KG1 (cell line): ENCODE measurements at regions not wholly inside any gene's neighbourhood (a gene's known extent, or its start where the extent isn't known, plus 50 kb on each side); places are given as distances from the start of the nearest gene placed in this dataset.

Source experiments
- DNase-seq: peaks from one replicate; lab custom pipeline; 2025; lab: John Stamatoyannopoulos, UW

- no peak for DNase-seq
Measured at GRCh38 chr17:31715446-31715845, 143.6 kb downstream of the COPRS start.

DNA sequence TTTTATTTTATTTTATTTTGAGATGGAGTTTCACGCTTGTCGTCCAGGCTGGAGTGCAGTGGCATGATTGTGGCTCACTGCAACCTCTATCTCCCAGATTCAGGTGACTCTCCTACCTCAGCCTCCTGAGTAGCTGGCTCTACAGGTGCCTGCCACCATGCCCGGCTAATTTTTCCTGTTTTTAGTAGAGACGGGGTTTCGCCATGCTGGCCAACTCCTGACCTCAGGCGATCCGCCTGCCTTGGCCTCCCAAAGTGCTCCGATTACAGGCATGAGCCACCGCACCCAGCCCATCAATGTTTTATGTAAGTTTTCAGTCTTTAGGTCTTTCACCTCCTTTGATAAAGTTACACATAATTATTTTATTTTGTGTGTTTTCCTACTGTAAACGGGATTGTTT, 154.6 kb downstream of the COPRS start:
- no peak for DNase-seq

DNA sequence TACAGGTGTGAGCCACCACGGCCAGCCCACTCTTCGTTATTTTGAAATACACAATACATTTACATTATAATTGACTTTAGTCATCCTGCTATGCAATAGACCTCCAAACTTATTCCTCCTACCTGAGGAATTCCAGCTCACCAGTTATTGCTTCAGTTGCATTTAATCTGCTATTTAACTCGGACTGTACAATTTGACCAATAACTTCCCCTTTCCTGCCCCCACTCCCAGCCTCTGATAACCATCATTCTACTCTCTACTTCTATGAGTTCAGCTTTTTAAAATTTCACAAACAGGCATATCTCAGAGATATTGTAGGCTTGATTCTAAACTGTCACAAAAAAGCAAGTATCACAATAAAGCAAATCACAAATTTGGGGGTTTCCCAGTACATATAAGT, 157.0 kb downstream of the COPRS start:
- no peak for DNase-seq

DNA sequence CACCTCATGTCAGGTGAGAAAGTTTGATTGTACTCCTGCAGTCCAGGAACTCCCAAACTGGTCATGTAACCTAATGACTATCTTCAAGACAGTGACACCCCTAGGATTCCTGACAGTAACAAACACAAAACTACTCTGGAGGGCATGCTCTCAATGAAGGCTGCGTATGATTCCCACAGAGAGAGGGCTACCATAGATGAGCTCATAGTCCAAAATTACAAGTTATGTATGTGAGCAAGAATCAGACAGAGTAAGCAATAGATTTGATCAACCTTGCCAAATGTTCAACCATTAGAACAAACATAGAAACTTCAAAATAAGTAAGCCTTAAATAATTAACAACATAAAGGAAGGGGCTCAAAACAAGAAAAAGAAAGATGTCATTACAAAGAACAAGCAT, 158.1 kb downstream of the COPRS start:
- DNase-seq, result no peak

DNA sequence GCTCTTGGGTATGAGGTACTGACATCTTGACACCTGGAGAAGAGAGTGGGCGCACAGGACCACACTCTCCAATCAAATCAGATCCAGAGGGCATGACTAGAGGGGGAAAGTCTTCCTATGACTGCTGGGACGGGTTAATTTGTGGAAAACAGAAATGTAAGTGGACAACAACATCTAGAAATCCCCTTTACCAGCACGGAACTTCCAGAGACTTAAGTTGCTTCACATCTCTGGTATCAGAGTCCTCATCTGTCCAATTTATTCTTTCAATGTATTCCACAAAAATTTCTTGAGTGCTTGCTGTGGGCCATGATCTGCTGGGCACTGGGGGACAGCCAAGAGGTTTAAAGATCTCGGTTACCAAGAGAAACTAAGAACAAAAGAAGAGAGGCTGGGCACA, 159.2 kb downstream of the COPRS start:
- DNase-seq, result no peak

- no peak for DNase-seq
Measured at GRCh38 chr17:31699281-31699680, 159.8 kb downstream of the COPRS start.

- DNase-seq, result no peak
Measured at GRCh38 chr17:31698751-31699150, 160.3 kb downstream of the COPRS start.

- no peak for DNase-seq
Measured at GRCh38 chr17:31697838-31698237, 161.2 kb downstream of the COPRS start.

DNA sequence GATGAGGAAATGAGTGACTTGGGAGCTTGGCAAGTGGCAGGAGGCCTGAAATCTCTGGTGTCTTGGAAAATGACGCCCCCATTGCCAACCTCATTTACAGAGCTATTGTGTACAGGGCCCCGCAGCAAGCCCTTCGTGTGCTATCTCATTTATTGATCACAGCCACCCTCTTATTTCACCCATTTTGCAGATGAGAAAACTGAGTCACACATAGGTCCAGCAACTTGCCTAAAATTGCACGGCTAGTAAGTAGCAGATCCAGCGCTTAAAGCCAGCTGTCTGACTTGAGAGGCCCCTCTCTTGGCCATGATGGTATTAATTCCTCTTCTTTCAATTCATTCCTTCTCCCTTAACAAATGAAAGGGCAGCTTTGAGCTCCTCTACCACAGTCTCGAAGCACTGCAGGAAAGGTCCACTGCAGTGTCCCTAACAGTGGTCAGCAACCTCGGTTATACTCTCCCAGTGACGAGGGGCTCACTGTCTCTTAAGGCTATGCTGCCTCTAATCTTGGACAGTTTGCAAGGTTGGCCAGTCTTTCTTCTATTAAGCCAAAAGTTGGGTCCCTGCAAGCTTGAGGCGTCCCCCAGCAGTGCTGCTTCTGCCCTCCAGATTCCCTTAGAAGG, 162.2 kb downstream of the COPRS start:
- no peak for DNase-seq

GRCh38 chr17:31696184-31696602, 162.9 kb downstream of the COPRS start:
- no peak for DNase-seq

DNA sequence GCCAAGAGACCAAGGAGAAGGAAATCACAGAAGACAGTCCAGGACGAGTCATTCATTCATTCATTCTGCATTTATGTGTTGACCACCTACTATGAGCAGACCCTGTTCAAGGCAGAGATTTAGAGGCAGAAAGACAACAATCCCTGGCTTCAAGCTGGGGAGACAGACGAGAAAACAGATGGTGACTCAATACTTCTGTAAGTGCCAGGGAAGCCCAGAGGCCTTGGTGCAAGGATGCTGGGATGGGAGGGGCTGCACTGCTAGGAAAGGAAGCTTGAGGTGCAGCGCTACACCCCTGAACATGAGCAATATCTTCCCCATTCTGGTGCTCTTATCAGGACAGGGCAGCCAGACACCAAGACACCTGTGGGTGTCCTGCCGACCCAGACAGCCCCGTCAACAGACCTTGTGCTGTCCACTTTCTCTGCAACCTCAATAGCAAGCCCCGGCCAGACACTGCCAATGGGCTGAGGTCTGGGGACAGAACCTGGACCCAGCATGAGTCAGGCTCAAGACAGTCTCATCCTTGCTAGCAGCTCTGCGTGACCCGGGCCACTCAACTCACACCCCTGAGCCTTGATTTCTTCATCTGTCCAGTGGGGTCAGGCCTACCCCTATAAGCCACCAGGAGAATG, 163.5 kb downstream of the COPRS start:
- DNase-seq, result no peak

- DNase-seq, result no peak
Measured at GRCh38 chr17:31693433-31694220, 165.4 kb downstream of the COPRS start.

DNA sequence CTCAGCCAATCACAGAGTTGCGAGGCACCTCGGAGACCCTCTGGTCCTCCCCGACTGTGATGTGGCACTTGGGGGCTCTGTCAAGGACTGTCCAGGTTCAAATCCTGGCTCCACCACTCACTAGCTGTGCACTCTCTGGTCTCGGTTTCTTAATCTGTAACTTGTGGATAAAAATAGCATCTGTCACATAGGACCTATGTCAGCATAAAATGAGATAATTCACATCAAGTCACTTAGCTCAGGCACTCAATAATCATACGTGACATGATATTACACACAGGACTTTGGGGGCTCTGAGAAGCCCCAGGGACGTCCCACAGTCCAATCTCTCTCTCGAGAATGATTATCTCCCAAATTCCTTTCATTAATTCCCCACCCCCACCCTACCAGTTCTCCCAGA, 166.4 kb downstream of the COPRS start:
- DNase-seq, result no peak

DNA sequence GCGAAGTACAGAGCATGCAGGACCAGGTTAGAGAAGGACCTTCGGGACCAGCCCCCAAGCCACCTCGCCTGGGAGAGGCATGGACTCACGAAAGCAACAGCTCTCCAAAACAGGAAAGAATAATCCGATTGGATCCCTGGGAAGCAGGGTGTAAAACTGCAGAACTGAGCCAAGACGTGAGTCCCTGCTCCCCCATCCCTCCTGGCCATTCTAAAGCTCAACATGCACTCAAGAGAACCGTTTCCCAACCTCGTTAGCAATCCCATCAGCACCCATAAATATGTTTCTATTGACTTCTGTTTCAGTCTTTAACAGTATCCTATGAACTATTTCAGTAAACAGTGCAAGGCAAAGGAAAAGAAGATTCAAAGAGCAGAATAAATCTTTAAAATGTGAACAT, 167.0 kb downstream of the COPRS start:
- no peak for DNase-seq

DNA sequence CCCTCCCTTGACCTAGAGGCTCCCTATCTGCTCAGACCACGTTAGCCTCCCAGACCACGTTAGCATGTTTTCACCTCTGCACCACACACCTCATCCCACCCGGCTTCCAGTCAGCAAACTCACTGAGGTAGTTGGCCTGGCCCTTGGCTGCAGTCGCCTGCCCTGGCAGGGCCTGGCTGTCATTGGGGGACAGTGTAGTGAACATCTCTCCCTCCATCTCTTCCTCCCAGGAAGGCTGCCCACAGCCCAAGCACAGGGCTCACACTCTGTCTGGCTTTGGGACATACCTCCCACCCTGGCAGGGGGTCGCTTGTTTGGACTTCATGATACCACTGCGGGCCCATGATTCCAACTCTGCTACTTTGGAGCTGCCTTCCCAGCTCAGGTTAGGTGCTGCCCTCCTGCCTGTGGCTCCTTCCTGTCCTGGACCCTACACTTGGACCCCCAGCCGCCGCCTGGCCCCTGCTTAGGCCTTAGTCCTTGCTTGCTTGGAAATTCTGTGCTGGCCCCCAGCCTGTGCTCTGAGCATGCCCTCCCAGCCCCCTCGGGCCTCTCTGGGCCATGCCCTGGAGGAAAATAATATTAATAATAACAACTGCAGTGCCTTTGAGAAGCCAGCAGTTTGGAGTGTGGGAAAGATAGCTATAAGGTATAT, 167.7 kb downstream of the COPRS start:
- no peak for DNase-seq

- DNase-seq, result no peak
Measured at GRCh38 chr17:31690151-31690551, 168.9 kb downstream of the COPRS start.

GRCh38 chr17:31688701-31689100, 170.3 kb downstream of the COPRS start:
- no peak for DNase-seq

GRCh38 chr17:31687505-31688126, 171.4 kb downstream of the COPRS start:
- DNase-seq, result no peak

DNA sequence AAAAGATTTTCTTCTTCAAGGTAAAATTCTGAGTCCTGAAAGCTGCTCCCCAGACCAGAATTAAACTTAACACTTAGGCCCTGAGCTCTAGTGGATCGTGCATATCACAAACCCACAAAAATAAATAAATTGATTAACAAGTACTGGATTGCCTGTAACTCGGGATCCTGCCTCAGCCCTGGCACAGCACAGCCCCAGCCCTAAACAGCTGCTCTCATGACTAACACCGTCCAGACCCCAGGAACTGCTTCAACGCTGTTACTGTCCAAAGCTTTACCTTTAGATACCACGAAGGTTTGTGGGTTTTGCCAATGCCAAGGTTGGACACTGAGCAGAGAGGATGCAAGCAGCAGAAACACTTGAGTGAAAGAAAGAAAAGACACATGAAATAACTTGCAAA, 172.5 kb downstream of the COPRS start:
- DNase-seq, result no peak

- no peak for DNase-seq
Measured at GRCh38 chr17:31684901-31685300, 174.1 kb downstream of the COPRS start.

DNA sequence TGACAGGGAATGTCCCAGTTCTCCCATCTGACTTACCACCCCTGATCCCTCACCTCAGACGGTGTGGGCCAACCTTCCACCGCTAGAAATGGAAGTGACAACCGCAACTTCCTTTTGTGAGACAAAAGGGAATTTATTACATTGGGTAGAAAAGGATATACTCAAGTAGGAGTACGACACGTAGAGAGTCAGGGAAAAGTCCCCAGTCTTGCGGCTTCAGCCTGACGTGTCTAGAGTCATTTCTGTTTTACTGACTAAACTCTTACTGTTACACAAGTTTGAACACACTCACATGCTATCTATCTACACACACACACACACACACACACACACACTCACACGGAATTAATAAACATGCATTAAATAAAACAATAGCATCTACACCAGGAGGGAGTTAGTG, 178.9 kb downstream of the COPRS start:
- no peak for DNase-seq

- no peak for DNase-seq
Measured at GRCh38 chr17:31679667-31680066, 179.4 kb downstream of the COPRS start.
